ENCODE measurements at regions not wholly inside any gene's neighbourhood (a gene's known extent, or its start where the extent isn't known, plus 50 kb on each side); places are given as distances from the start of the nearest gene placed in this dataset.
"Not testable (repeated sequence)": the region's sequence is repeated elsewhere in the genome, so short reads cannot be mapped to it uniquely, and the experiment has no call there.

DNA sequence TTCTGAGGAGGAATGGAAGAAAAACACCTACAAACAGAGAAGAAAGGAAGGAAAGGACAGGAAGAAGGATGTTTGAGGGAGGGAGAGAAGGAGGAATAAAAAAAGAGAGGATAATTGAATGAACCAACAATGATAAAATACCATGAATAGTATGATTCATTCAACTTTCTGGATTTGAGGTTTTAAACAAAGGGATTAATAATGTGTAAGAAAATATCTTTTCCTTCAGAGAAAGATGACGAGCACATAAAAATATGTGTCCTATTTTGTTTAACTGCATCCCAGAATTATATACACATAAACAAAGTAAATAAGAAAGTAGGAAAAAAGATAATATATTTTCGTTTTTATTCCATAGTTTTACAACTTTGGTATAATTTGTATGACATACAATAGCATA is 1380.4 kb downstream of the STIM2 start:
- no peak for DNase-seq

- no peak for DNase-seq
These were observed 1387.2 kb downstream of the STIM2 start for GRCh38 chr4:28247805-28248204.

GRCh38 chr4:28248269-28248668 is 1387.6 kb downstream of the STIM2 start:
- DNase-seq = no peak

DNA sequence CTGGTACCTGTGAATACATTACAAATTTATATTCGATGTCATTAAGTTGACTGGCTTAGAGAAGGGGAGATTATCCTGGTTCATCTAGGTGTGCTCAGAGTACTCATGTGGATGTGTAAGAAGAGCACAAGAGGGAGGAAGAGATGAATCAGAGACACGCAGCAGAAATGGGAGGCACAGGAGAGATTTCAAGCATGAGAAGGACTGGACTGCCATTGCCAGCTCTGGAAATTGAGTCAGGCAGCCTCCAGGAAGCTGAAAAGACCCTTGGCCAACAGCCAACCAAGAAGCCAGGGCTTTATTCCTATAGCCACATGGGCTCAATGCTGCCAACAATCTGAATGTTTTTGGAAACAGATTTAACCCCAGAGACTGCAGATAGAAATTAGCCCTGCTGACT is 1390.0 kb downstream of the STIM2 start:
- DNase-seq = no peak

DNA sequence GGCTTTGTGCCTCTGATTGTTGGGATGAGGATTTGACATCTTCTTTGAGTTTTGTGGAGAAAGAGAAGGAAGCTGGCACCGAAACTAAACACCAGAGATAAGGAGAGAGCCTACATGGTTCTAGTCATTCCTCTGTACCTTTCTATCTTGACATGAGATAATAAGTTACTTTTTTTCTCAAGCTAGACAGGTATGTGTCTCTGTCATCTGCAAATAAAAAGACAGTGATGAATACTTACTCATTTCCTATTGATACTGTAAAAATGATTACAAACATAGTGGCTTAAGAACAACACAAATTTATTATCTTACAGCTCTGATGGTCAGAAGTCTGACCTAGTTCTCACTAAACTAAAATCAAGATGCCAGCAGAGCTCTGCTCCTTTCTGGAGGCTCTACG is 1391.2 kb downstream of the STIM2 start:
- no peak for DNase-seq

- DNase-seq = no peak
These were observed 1393.4 kb downstream of the STIM2 start for GRCh38 chr4:28254003-28254402.

DNA sequence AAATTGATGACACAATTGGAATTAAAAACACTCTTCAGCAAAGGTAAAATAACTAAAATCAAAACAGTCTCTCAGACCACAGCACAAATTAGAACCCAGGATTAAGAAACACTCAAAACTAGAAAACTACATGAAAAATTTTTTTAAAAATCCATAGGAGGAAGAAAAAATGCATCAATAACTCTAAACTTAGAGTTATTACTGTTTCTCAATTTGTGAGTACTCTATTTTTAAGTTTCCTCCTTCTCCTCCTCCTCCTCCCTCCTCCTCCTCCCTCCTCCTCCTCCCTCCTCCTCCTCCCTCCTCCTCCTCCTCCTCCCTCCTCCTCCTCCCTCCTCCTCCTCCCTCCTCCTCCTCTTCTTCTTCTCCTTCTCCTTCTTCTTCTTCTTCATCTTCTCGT is 1395.7 kb downstream of the STIM2 start:
- DNase-seq = no peak

GRCh38 chr4:28259951-28260350 is 1399.3 kb downstream of the STIM2 start:
- DNase-seq = no peak

- no peak for DNase-seq
These were observed 1406.5 kb downstream of the STIM2 start for GRCh38 chr4:28267166-28267565.

- DNase-seq = no peak
These were observed 1408.8 kb downstream of the STIM2 start for GRCh38 chr4:28269426-28269825.

GRCh38 chr4:28277931-28278330 is 1417.3 kb downstream of the STIM2 start:
- no peak for DNase-seq

GRCh38 chr4:28278676-28279075 is 1418.0 kb downstream of the STIM2 start:
- no peak for DNase-seq

- no peak for DNase-seq
These were observed 1418.6 kb downstream of the STIM2 start for GRCh38 chr4:28279249-28279648.

- DNase-seq = not testable (repeated sequence)
These were observed 1425.6 kb downstream of the STIM2 start for GRCh38 chr4:28286266-28286665.

GRCh38 chr4:28287831-28288233 is 1427.2 kb downstream of the STIM2 start:
- no peak for DNase-seq

- DNase-seq = no peak
These were observed 1435.6 kb downstream of the STIM2 start for GRCh38 chr4:28296239-28296638.

DNA sequence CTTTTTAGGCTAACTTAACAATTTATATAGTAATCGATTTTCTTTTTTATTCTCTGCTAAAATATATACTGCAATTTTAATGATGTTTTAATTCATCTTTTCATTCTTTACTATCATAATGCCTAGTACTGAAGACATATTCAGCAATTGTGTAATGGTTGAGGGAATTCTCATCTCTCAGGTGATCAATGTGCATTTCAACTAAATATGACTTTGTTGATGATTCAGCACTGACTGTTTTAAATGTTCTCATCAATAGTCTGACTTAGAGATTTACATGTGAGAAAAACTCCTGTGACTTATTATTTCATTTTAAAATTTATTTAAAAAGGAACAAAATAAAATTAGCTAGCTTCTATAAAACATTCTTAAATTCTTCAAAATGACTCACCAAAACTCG is 1450.3 kb downstream of the STIM2 start:
- DNase-seq = no peak

- not testable (repeated sequence) for DNase-seq
These were observed 1451.9 kb downstream of the STIM2 start for GRCh38 chr4:28312497-28312896.

DNA sequence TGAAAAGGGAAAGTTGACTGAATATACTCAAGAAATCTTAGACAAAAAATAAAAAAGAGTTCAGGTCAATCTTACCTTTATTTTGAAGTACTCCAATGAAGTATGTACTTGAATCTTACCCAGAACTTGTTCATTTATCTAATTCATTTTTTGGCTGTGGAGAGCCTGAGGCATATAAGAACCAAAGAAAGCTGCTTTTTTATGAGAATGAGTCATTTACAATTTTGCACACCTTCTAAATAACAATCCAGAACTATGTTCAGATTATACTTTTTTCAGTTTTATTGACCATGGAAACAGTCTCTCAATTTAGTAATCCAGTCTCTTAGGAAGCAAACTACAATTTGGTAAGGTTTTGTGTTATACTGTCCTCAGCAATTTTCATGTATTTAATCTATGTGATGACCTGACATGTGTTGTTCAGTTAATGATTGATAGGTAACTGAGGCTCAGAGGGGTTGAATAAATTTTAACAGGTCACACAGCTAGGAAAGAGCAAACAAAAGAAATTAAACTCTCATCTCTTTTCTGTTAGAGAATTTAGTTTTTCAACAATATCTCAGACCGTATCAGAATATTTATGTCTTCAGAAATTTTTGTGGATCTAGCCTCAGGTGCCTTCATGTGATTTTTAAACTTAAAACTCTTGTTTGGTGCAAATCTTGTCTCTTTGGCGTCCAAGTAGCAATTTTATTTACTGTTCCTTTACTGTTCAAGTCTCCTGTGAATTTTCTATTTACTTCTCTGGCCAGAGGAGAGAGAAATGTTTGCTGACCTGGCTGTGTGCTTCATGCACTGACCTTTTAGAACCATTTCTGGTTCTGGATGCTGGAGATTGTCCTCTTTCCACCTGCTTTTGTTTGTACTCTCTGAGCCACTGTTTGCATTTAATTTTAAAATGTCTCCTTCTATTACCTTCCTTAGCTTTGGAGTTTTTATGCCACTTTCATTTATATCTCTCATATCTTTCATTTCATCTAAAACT is 1453.4 kb downstream of the STIM2 start:
- no peak for DNase-seq

GRCh38 chr4:28317221-28317620 is 1456.6 kb downstream of the STIM2 start:
- DNase-seq = no peak

- DNase-seq = no peak
These were observed 1473.6 kb downstream of the STIM2 start for GRCh38 chr4:28334249-28334648.

GRCh38 chr4:28341784-28342183 is 1481.1 kb downstream of the STIM2 start:
- no peak for DNase-seq

DNA sequence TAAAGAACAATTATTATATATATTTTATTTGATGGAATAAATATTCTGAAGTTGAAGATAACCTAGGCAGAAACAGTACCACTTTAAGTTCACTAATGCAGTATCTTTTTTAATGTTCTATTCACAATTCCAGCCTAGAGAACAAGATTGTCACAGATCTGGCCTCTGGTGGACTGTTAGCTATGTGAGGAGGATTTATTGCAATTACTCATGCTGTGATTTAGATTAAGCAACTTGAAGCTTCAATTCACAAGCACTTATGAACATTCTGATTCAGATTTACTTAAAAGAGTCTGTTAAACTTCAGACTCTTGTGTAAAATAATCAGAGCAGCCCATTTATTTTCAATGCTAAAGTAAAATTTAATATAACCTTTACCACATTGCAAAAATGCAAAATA is 1489.8 kb downstream of the STIM2 start:
- DNase-seq = no peak

- DNase-seq = no peak
These were observed 1490.5 kb downstream of the STIM2 start for GRCh38 chr4:28351102-28351501.

GRCh38 chr4:28351826-28352225 is 1491.2 kb downstream of the STIM2 start:
- no peak for DNase-seq

Data from activated CD4-positive, alpha-beta T cell treated with anti-CD3 and anti-CD28 coated beads for 4 hours (primary cell).